Fibroblast of lung (primary cell): ENCODE measurements at regions not wholly inside any gene's neighbourhood (a gene's known extent, or its start where the extent isn't known, plus 50 kb on each side); places are given as distances from the start of the nearest gene placed in this dataset.

Source experiments
- DNase-seq, 2 donors: peaks; one replicate each; pipeline versions ENCODE4 v3.0.0 to v3.0.0-alpha.2; 2010; ENCODE audit warnings: low read depth in 2 of 2
- H2AFZ ChIP-seq: 2 replicates; pipeline ENCODE4 v1.5.1; 2012; ENCODE audit warnings: low read length, control low read depth, inconsistent platforms
- H3K27ac ChIP-seq: 2 replicates; pipeline ENCODE4 v1.5.1; 2011; ENCODE audit warnings: low read length, control low read depth; ENCODE audit not compliant: insufficient read depth
- H3K27me3 ChIP-seq: 2 replicates; pipeline ENCODE4 v1.5.1; 2011; ENCODE audit warnings: mild to moderate bottlenecking, low read length; ENCODE audit not compliant: control insufficient read depth, insufficient read depth
- H3K36me3 ChIP-seq: 2 replicates; pipeline ENCODE4 v1.5.1; 2011; ENCODE audit warnings: low read length; ENCODE audit not compliant: control insufficient read depth, insufficient read depth
- H3K4me1 ChIP-seq: 2 replicates; pipeline ENCODE4 v1.5.1; 2011; ENCODE audit warnings: low read length; ENCODE audit not compliant: control insufficient read depth, insufficient read depth; ENCODE audit errors: extremely low read depth
- H3K4me2 ChIP-seq: 2 replicates; pipeline ENCODE4 v1.5.1; 2011; ENCODE audit warnings: low read length, control low read depth; ENCODE audit not compliant: insufficient read depth; ENCODE audit errors: extremely low read depth
- H3K4me3 ChIP-seq, 4 experiments: fragments of 200-600 bp in 1 of 4; sonication (generic) in 1 of 4; replicated peaks in 1 of 4; 2 replicates each; pipeline ENCODE4 v1.5.1; 2011 to 2016; ENCODE audit warnings: low read length in 4 of 4, low read depth in 3 of 4, mild to moderate bottlenecking in 3 of 4, control low read depth in 2 of 4, inconsistent platforms in 1 of 4, mixed read lengths in 1 of 4; ENCODE audit not compliant: insufficient read depth in 1 of 4; ENCODE audit errors: control extremely low read depth in 1 of 4
- H3K79me2 ChIP-seq: 2 replicates; pipeline ENCODE4 v1.5.1; 2012; ENCODE audit warnings: mild to moderate bottlenecking, low read length, inconsistent platforms; ENCODE audit not compliant: control insufficient read depth, insufficient read depth
- H3K9ac ChIP-seq: 2 replicates; pipeline ENCODE4 v1.5.1; 2011; ENCODE audit warnings: mild to moderate bottlenecking, low read length, control low read depth; ENCODE audit not compliant: insufficient read depth
- H3K9me3 ChIP-seq: 2 replicates; pipeline ENCODE4 v1.5.1; 2012; ENCODE audit warnings: low read depth, low read length; ENCODE audit not compliant: control insufficient read depth, insufficient read depth
- H4K20me1 ChIP-seq: 2 replicates; pipeline ENCODE4 v1.5.1; 2011; ENCODE audit warnings: low read length; ENCODE audit not compliant: control insufficient read depth, insufficient read depth; ENCODE audit errors: extremely low read depth
- CTCF ChIP-seq, 2 donors: IDR thresholded peaks in 1 of 2; conservative IDR thresholded peaks in 1 of 2; 1 replicate in 1 of 2; 2 replicates in 1 of 2; pipeline ENCODE4 v1.5.1; 2011 to 2012; ENCODE audit warnings: low read length in 2 of 2, control low read depth in 1 of 2, inconsistent platforms in 1 of 2, low read depth in 1 of 2, mild to moderate bottlenecking in 1 of 2
- EZH2 ChIP-seq: IDR thresholded peaks from 2 replicates; pipeline ENCODE4 v1.5.1; 2012; ENCODE audit warnings: low read length, control low read depth, mild to moderate bottlenecking; ENCODE audit errors: missing control alignments

DNA sequence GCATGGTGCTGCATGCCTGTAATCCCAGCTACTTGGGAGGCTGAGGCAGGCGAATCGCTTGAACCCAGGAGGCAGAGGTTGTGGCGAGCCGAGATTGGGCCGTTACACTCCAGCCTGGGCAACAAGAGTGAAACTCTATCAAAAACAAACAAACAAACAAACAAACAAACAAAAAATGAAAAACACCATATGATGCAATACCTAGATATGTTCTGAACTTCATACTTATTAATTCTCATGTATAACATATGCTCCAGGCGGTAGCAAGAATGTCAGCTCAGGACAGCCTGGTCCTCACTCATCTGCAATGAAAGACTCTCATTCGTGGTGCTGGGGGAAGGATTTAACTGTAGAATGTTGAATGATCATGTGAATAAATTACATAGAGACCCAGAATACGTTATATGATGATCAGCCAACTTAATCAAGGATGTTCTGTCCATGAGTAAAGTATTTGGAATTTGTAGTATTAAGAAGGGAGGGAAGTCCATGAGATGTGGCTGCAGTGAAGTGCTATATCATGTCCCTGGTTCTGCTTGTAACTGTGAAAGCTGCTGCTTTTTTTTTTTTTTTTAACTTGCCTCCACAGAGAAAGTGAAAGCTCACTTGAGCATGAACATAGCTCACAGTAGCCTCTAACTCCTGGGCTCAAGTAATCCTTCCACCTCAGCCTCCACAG is 206.8 kb downstream of the UQCRFS1 start:
- Histone ChIP-seq H3K4me2 (no peak overlapping the region), H3K36me3 (no peaks in the 10 kb centered on the region), H3K27me3 (no peaks in the 10 kb centered on the region), H3K4me1 (no peaks in the 10 kb centered on the region), H4K20me1 (no peaks in the 10 kb centered on the region), H2AFZ (no peak overlapping the region), H3K4me3 (no peak overlapping the region), H3K79me2 (no peaks in the 10 kb centered on the region), H3K27ac (no peak overlapping the region), H3K9ac (no peak overlapping the region), H3K9me3 (no peaks in the 10 kb centered on the region)
- no peak for DNase-seq
- no peak for TF ChIP-seq CTCF (conservative IDR thresholded peaks at IDR 0.05 in 1 of 2, IDR thresholded peaks at IDR 0.05 in 1 of 2; ENCODE audit: low read depth in 1 of 2, low read length in 2 of 2)
- TF ChIP-seq EZH2 = no peak

- Histone ChIP-seq H4K20me1 (no peaks in the 10 kb centered on the region), H3K4me3 (no peak overlapping the region), H3K27ac (no peak overlapping the region)
These were observed 208.2 kb downstream of the UQCRFS1 start for GRCh38 chr19:29004796-29005195.

More at GRCh38 chr19:29004796-29005195, 208.2 kb downstream of the UQCRFS1 start:
- Histone ChIP-seq H3K9me3 (no peaks in the 10 kb centered on the region), H3K9ac (no peak overlapping the region), H2AFZ (no peak overlapping the region), H3K4me2 (no peak overlapping the region), H3K36me3 (no peaks in the 10 kb centered on the region), H3K4me1 (no peaks in the 10 kb centered on the region), H3K27me3 (no peaks in the 10 kb centered on the region), H3K79me2 (no peaks in the 10 kb centered on the region)
- TF ChIP-seq EZH2 = no peak
- no peak for TF ChIP-seq CTCF (conservative IDR thresholded peaks at IDR 0.05 in 1 of 2, IDR thresholded peaks at IDR 0.05 in 1 of 2; ENCODE audit: low read depth in 1 of 2, low read length in 2 of 2)
- no peak for DNase-seq
